ENCODE measurements at regions not wholly inside any gene's neighbourhood (a gene's known extent, or its start where the extent isn't known, plus 50 kb on each side); places are given as distances from the start of the nearest gene placed in this dataset.

- no peak for DNase-seq (ENCODE audit: low read depth in 3 of 3, low spot score in 1 of 3)
These were observed 604.3 kb downstream of the TAFA4 start for GRCh38 chr3:68328049-68328448.

DNA sequence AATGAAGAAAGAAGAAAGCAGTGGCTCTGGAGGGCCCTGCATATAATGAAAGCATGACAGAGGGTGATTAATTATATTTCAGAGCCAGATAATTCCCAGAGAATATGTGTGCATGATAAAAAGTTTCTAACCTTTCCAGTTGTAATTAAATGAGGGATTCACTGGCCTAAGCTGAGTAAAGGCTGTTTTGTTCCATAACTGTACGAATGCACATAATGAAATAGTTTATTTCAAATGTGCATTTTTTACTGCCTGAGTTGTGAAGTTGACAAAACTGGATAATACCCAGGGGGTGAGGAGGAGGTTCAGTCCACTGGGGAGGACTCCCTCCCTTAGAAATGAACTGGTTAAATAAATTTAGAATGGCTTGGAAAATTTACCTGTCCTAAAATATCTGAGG is 616.4 kb downstream of the TAFA4 start:
- DNase-seq (ENCODE audit: low read depth in 3 of 3, low spot score in 1 of 3), result no peak

DNA sequence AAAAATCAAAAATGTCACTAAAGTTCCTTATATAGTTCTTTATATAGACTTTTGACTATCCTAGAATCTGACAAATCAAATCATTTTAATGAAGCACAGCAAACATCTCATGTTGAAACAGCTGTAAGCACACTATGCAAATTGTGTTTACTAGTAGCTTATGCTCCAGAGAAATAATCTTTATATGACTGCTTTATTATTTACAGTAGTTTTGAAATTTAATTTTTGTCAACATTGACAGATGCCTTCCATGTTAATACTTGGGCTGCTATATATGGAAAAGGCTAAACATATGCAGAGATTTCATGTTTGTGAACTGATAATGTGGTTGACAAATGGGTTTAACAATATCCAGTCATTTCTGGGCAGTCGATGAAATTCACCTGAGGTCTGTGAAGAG is 616.8 kb downstream of the TAFA4 start:
- no peak for DNase-seq (ENCODE audit: low read depth in 3 of 3, low spot score in 1 of 3)

DNA sequence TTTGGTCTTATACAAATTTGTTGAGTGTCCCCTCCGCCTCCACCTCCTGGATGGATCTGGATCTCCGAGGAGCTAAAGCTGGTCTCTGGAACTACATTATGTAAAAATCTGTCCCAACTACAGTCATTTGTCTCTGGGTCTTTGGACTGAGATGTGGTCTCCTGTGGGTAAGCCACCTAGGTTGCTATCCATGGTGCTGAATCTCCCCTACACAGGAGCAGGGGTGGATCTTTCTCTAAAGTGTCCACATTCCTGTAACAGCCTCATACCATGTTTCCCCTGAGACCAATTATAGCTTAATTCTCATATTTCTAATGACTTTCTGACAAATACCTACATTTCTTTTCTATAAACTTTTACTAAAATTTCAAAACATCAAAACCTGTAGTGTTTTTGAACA is 625.8 kb downstream of the TAFA4 start:
- no peak for DNase-seq (ENCODE audit: low read depth in 3 of 3, low spot score in 1 of 3)

GRCh38 chr3:68295457-68295856 is 636.9 kb downstream of the TAFA4 start:
- DNase-seq (ENCODE audit: low read depth in 3 of 3, low spot score in 1 of 3), result no peak

GRCh38 chr3:68290333-68290732 is 635.9 kb upstream of the SUCLG2 start:
- no peak for DNase-seq (ENCODE audit: low read depth in 3 of 3, low spot score in 1 of 3)

DNA sequence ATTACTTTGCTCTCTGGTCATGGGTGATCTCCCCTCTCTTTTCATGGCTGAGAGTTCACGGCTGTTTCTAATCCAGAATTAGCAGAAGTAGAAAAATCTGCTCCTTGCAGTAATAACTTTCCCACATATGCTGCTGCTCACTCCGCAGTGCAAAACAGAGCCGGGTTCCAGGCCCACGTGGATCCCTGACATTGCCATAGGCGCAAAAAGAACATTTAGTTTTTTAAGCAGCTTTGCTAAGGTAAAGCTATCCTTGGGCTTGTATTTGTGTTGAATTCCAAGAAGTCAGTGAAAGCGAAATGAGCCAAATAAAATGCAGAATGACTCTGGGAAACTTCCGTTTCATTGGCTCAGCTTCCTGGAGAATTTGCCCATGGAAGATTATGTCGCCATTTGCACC is 633.7 kb upstream of the SUCLG2 start:
- DNase-seq (ENCODE audit: low read depth in 3 of 3, low spot score in 1 of 3), result no peak

DNA sequence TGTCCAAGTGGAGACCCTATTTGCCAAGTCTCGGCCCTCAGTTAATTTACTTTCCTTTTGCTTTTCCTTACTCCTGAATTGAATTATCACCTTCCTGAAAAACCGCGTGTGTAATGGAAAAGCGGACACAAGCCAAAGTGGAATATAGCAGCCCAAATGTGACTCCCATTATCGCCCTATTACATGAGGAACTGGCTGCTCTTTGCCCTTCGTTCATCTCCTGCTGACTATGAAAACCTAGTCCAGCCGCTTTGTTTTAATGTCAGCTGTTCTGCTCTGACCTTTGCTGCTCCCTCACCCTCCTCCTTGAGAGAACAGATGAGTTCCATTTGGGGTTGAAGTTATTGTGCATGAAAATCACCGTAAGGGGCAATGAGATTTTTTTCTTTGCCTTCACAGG is 632.7 kb upstream of the SUCLG2 start:
- DNase-seq (ENCODE audit: low read depth in 3 of 3, low spot score in 1 of 3), result no peak

GRCh38 chr3:68274286-68274685 is 619.9 kb upstream of the SUCLG2 start:
- no peak for DNase-seq (ENCODE audit: low read depth in 3 of 3, low spot score in 1 of 3)

- DNase-seq (ENCODE audit: low read depth in 3 of 3, low spot score in 1 of 3), result no peak
These were observed 616.7 kb upstream of the SUCLG2 start for GRCh38 chr3:68271145-68271544.

DNA sequence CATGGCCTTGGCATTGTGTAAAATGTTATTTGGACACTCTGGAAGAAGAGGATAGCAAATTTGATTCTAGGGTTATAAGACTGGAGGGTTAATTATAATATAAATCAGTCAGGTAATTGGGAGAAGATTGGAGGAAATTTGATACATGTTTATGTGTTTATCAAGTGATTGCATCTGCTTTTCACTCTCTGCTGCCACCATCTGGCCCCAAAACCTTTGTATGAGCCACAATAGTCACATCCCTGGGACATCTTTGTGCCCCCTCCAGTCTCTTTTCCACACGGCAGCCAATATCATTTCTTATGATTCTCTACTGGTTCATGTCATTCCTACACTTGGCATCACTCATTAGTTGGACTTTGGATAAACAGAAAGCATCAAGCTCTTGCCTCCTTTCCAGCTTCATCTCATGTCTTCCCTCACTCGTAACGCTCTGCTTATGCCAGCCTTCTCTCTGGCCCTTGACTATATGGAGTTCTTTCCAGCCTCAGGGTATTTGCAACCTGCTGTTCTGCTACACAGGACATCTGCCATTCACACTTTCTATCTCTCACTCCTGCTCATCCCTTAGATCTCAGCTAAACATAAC is 602.3 kb upstream of the SUCLG2 start:
- DNase-seq (ENCODE audit: low read depth in 3 of 3, low spot score in 1 of 3), result no peak

GRCh38 chr3:68249265-68249664 is 594.9 kb upstream of the SUCLG2 start:
- no peak for DNase-seq (ENCODE audit: low read depth in 3 of 3, low spot score in 1 of 3)

GRCh38 chr3:68242606-68243005 is 588.2 kb upstream of the SUCLG2 start:
- no peak for DNase-seq (ENCODE audit: low read depth in 3 of 3, low spot score in 1 of 3)

DNA sequence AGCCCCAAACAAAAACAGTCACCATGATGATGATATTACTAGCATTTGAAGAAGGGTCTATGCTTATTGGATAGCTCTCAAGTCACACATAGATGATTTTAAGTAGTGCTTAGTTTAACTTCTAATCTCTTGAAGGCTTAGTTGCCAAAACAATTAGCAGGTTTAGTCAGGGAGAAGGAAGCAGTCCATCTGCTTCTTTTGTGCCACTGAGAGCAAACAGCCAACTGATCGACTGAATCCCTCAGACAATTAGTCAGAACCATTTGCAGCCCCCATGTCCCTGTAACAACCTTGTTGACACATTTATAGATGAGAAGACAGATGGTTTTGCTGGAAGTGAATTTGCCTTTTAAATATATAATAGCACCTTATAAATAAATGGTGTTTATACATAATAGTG is 585.1 kb upstream of the SUCLG2 start:
- no peak for DNase-seq (ENCODE audit: low read depth in 3 of 3, low spot score in 1 of 3)

DNA sequence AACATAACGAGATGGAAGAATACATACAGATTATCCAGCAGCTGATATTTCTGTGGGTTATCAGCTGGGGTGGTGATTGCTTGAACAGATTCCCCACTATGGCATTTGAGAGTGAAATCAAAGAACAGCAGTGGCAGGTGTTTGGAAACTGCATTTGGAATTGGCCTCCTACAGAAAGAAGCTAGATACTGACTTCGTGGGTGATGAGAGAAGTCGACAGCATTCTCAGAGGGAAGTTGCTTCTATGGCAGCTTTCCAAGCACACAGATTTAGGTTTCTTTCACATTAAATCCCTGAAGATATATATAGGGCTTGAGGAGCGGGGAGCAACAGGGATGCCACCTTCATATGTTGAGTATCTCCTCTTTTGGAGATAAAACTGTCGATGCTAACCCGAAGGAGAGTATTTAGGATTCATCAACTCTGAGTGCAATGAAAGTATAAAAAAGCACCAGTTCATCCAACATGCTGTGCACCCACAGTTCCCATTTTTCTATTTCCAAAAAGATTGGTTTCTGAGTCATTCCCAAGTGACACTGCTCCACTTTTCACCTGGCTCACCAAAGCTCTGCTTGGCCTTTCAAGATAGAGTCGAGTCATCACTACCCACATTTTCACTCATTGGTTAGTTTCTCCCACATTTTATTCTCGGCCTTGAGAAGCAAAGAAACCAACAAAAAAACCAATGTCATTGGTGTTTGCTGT is 579.8 kb upstream of the SUCLG2 start:
- DNase-seq (ENCODE audit: low read depth in 3 of 3, low spot score in 1 of 3), result no peak

GRCh38 chr3:68228856-68229255 is 574.4 kb upstream of the SUCLG2 start:
- no peak for DNase-seq (ENCODE audit: low read depth in 3 of 3, low spot score in 1 of 3)

DNA sequence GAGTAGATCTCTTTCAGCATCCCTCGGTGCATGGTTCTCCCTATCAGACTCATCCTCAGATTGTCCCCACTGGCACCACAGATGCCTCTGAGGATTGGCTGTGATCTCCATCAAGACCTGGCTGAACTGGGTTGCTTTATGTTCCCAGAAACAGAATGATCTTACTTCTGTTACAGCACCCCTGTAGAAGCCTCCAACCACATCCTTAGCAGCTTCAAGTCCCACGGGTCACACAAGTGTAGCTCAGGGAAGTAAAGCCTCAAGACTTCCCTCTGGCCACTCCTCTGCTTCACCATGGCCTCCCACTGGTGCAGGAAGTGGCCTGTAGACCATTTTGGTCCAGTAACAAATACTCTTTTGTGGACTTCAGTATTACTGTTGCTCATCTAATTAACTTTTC is 566.4 kb upstream of the SUCLG2 start:
- no peak for DNase-seq (ENCODE audit: low read depth in 3 of 3, low spot score in 1 of 3)

DNA sequence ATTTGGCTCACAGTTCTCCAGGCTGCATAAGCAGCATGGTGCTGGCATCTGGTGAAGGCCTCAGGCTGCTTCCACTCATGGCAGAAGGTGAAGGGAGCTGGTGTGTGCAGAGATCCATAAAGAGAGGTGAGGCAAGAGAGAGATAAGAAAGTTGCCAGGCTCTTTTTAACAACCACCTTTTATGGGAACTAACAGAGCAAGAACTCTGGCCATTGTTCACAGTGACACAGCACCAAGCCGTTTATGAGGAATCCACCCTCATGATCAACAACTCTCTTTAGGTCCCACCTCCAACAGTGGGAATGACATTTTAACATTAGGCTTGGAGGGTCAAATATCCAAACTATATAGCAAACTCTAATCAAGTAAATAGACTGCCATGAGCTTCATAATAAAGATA is 557.2 kb upstream of the SUCLG2 start:
- DNase-seq (ENCODE audit: low read depth in 3 of 3, low spot score in 1 of 3), result no peak

DNA sequence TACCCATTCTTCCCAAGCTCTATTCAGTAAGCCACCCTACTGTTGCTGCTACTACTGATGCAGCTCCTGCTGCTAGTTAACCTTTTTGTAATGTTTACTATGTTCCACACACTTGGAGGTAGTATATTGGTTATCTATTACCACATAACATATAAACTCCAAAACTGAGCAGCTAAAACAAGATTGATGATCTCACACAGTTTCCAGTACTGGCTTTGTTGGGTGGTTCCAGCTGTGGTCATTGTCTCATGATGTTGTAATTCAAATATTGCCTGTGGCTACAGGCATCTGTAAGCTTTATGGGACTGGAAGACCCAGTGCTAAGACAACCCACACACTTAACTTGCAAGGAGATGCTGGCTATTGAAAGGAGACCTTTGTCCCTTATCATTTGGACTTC is 556.2 kb upstream of the SUCLG2 start:
- no peak for DNase-seq (ENCODE audit: low read depth in 3 of 3, low spot score in 1 of 3)

GRCh38 chr3:68207327-68207726 is 552.9 kb upstream of the SUCLG2 start:
- no peak for DNase-seq (ENCODE audit: low read depth in 3 of 3, low spot score in 1 of 3)

DNA sequence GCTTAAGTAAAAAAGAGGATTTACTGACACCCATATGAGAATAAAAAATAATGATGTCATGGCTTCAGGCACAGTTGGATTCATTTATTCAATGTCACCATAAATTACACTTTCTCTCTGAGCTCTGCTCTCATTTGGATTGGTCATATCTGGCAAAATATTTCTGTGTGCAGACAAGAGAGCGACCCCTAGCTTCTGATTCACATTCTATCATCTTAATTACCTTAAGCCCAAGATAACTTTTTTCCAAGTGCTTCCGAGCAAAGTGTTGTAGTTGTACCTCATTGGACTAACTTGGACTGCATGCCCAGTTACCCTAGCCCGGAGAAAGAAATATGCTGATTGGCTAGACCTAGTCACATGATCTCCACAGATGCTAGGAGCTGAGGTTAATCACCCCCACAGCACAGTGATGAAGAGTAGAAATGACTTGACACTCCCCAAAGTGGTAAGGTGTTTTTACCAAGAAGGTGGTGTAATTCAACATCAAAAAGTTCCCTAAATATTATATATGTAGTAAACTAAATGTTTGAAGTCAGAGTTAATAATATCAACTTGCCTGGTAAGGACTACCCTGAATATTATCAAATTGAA is 552.2 kb upstream of the SUCLG2 start:
- no peak for DNase-seq (ENCODE audit: low read depth in 3 of 3, low spot score in 1 of 3)

DNA sequence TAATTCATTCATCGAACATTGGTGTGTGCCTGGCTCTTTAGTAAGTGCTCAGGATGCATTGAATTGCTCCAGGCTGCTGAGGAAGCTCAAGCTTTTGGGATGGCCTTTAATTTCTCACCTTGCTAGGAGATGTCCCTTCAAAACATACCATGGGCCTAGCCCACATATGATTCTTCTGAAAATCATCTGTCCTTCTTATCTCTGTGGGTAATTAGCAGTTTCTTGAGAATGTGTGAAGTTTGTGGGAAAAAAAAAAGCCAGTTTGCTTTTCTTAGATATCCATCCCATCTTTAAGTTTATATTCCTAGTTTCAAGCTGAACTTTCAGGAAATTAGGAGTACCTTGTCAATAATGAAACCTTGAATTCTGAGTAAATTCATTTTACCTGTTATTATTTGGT is 532.3 kb upstream of the SUCLG2 start:
- DNase-seq (ENCODE audit: low read depth in 3 of 3, low spot score in 1 of 3), result no peak

GRCh38 chr3:68176600-68176999 is 522.2 kb upstream of the SUCLG2 start:
- DNase-seq (ENCODE audit: low read depth in 3 of 3, low spot score in 1 of 3), result no peak

Data from stimulated activated CD4-positive, alpha-beta T cell treated with anti-CD3 and anti-CD28 coated beads, TNF-alpha, amount 100 ng/mL, for 1 hour (primary cell).